Ovary (tissue), 7 donors: ENCODE measurements at regions not wholly inside any gene's neighbourhood (a gene's known extent, or its start where the extent isn't known, plus 50 kb on each side); places are given as distances from the start of the nearest gene placed in this dataset.

ENCODE experiments used
- DNase-seq, 5 donors: peaks; one replicate each; pipeline ENCODE4 v3.0.0-alpha.2; 2019 to 2020
- H3K27ac ChIP-seq, 2 donors: fragments of 200-600 bp; one replicate each; pipeline versions ENCODE4 v1.5.1 to v1.8.0; 2019 to 2022
- H3K27me3 ChIP-seq: fragments of 200-600 bp; one replicate; pipeline ENCODE4 v1.8.0; 2022
- H3K36me3 ChIP-seq: fragments of 200-600 bp; sonication (generic); one replicate; pipeline ENCODE4 v1.5.1; 2019
- H3K4me1 ChIP-seq: one replicate; pipeline ENCODE4 v1.8.1; 2013; ENCODE audit warnings: mild to moderate bottlenecking, moderate library complexity; ENCODE audit not compliant: insufficient read depth
- H3K4me3 ChIP-seq: fragments of 200-600 bp; sonication (generic); one replicate; pipeline ENCODE4 v1.5.1; 2017
- H3K9me3 ChIP-seq, 2 donors: fragments of 200-600 bp in 1 of 2; sonication (generic) in 1 of 2; one replicate each; pipeline versions ENCODE4 v1.5.1 to v1.8.1; 2013 to 2019; ENCODE audit warnings: mild to moderate bottlenecking in 1 of 2, moderate library complexity in 1 of 2
- CTCF ChIP-seq, 3 donors: fragments of 450-650 bp in 2 of 3; fragments of 200-600 bp in 1 of 3; IDR thresholded peaks; one replicate each; pipeline versions ENCODE4 v1.5.1 to v1.8.0; 2016 to 2022; ENCODE audit warnings: antibody characterized with exemption in 3 of 3, mild to moderate bottlenecking in 1 of 3
- EP300 ChIP-seq: sonication (generic); formaldehyde crosslinking; IDR thresholded peaks from one replicate; pipeline ENCODE4 v1.6.1; 2017; ENCODE audit warnings: antibody characterized with exemption
- POLR2A ChIP-seq: fragments of 450-650 bp; IDR thresholded peaks from one replicate; pipeline ENCODE4 v1.6.1; 2017; ENCODE audit warnings: antibody characterized with exemption, mild to moderate bottlenecking, moderate library complexity
- WGBS, 3 donors: extraction: QIAGEN DNeasy Blood & Tissue Kit in 1 of 3; methylation state at CpG; one replicate each; pipeline versions ENCODE4 v1.1.5 to v1.1.7; 2013 to 2017; 5-methylcytosine and 5-hydroxymethylcytosine counted together
- intact Hi-C, 4 donors: fragments of 100-400 bp; cut with DNase I; formaldehyde crosslinking; loops; one replicate each; pipeline versions ENCODE4 v1.11.0 to v1.15.1; 2022 to 2023
- donor health status: DM: no; HTN: no; CAD: no; lungs with moderate emphysema.
- donor health status: DM: no; HTN: no; CAD: no.
- donor health status: Bipolar disorder and iron deficiency.
- donor health status: DM: no; HTN: no; CAD: no.
- donor health status: DM: yes; HTN: yes; CAD: no.

DNA sequence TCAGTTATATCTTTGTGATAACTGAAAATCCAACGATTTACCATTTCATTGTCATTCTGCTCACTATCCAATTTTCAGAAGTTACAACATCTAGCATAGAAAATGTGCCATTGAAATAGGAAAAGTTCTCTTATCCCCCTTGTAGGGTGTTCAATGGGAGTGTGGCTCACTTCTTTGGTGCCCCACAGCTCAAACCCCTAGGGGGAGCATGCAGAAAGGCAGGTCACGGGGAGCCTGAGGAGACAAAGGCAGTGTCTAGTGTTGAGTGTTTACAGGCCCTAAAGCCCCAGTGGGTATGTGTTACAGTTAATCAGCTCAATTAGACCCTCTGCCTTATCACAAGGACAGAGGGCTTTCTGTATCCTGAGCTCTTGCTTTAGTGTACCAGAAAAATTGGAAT lies 243.4 kb upstream of the GRID2 start:
- no peak for DNase-seq
- Histone ChIP-seq H3K27me3 (no peaks in the 10 kb centered on the region), H3K4me3 (no peak overlapping the region), H3K9me3 (no peaks in the 10 kb centered on the region), H3K4me1 (no peaks in the 10 kb centered on the region), H3K36me3 (no peaks in the 10 kb centered on the region), H3K27ac (no peak overlapping the region)
- intact Hi-C loops = no loop called here
- TF ChIP-seq POLR2A (no peak), CTCF (IDR thresholded peaks at IDR 0.05) (no peak), EP300 (no peak)
- 65 to 93% (median 89%) methylated on average over 2 of the region's 2 CpGs for WGBS, 3 donors

- no peaks in the 10 kb centered on the region for H3K36me3 ChIP-seq
- H3K4me1 ChIP-seq = no peaks in the 10 kb centered on the region
- H3K27ac ChIP-seq = no peak overlapping the region
- TF ChIP-seq EP300 = no peak
- TF ChIP-seq CTCF (IDR thresholded peaks at IDR 0.05) = no peak
- TF ChIP-seq POLR2A = no peak
- H3K9me3 ChIP-seq = no peaks in the 10 kb centered on the region
- no peak overlapping the region for H3K4me3 ChIP-seq
- no peaks in the 10 kb centered on the region for H3K27me3 ChIP-seq
- intact Hi-C loops = no loop called here
- WGBS, 3 donors = 84 to 97% (median 89%) methylated on average over 4 of the region's 4 CpGs
- DNase-seq = no peak
Measured at GRCh38 chr4:92064574-92064973, 239.2 kb upstream of the GRID2 start.

DNA sequence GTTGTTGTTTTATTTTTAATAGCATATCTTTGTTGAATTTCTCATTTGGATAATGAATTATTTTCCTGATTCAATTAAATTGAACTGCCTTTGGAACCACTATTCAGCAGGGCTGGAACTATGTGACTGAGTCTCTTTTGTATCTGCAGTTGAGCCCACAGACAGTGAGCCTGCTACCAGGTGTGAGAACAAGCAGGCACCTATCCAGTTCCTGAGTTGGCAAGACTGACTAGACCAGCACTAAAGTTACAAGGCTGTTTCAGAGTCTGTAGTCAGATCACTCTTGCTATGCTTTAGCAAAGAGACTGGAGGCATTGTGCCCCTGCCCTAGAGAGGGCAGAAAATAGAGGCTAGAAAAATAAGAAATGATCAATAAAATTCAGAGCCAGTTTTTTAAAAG lies 237.3 kb upstream of the GRID2 start:
- Histone ChIP-seq H3K27me3 (no peaks in the 10 kb centered on the region), H3K4me1 (no peaks in the 10 kb centered on the region), H3K27ac (no peak overlapping the region), H3K4me3 (no peak overlapping the region), H3K9me3 (no peaks in the 10 kb centered on the region), H3K36me3 (no peaks in the 10 kb centered on the region)
- intact Hi-C loops = no loop called here
- TF ChIP-seq EP300 (no peak), POLR2A (no peak), CTCF (IDR thresholded peaks at IDR 0.05) (no peak)
- no peak for DNase-seq

- 98 to 100% (median 100%) methylated on average over 1 of the region's 1 CpG for WGBS, 3 donors
- H3K4me1 ChIP-seq = no peaks in the 10 kb centered on the region
- intact Hi-C loops = no loop called here
Measured at GRCh38 chr4:92071587-92071986, 232.2 kb upstream of the GRID2 start.

More at GRCh38 chr4:92071587-92071986, 232.2 kb upstream of the GRID2 start:
- Histone ChIP-seq H3K27ac (no peak overlapping the region), H3K4me3 (no peak overlapping the region), H3K9me3 (no peaks in the 10 kb centered on the region), H3K27me3 (no peaks in the 10 kb centered on the region), H3K36me3 (no peaks in the 10 kb centered on the region)
- DNase-seq = no peak
- TF ChIP-seq EP300 (no peak), CTCF (IDR thresholded peaks at IDR 0.05) (no peak), POLR2A (no peak)
